ENCODE measurements at regions not wholly inside any gene's neighbourhood (a gene's known extent, or its start where the extent isn't known, plus 50 kb on each side); places are given as distances from the start of the nearest gene placed in this dataset.

GRCh38 chr10:128884033-128884425 is 583.0 kb upstream of the MGMT start:
- TF ChIP-seq KLF13 (CRISPR knock-in tag; IDR thresholded peaks at IDR 0.05) (no peak), TOE1 (CRISPR knock-in tag; IDR thresholded peaks at IDR 0.05) (no peak), MAFK (conservative IDR thresholded peaks at IDR 0.05 in 1 of 2, IDR thresholded peaks at IDR 0.05 in 1 of 2; ENCODE audit: low read length in 2 of 2) (no peak), EP300 (IDR thresholded peaks at IDR 0.05; ENCODE audit: low read depth in 2 of 2, low read length in 2 of 2) (no peak), EP300 (CRISPR knock-in tag; IDR thresholded peaks at IDR 0.05; ENCODE audit: borderline replicate concordance) (no peak), ZFP62 (CRISPR knock-in tag; IDR thresholded peaks at IDR 0.05) (no peak), ELF3 (CRISPR knock-in tag; IDR thresholded peaks at IDR 0.05) (no peak), MIER2 (CRISPR knock-in tag; IDR thresholded peaks at IDR 0.05) (no peak), ZNF781 (CRISPR knock-in tag; IDR thresholded peaks at IDR 0.05; ENCODE audit: borderline replicate concordance, not compliant biosample characterization) (no peak), FOXM1 (CRISPR knock-in tag; IDR thresholded peaks at IDR 0.05) (no peak), ZFP82 (CRISPR knock-in tag; IDR thresholded peaks at IDR 0.05; ENCODE audit: borderline replicate concordance) (no peak), SMARCE1 (IDR thresholded peaks at IDR 0.05; ENCODE audit: borderline replicate concordance) (no peak), ZNF678 (CRISPR knock-in tag; IDR thresholded peaks at IDR 0.05) (no peak), ZNF432 (CRISPR knock-in tag; IDR thresholded peaks at IDR 0.05; ENCODE audit: borderline replicate concordance) (no peak), SP1 (IDR thresholded peaks at IDR 0.05) (no peak), SP1 (CRISPR knock-in tag; IDR thresholded peaks at IDR 0.05) (no peak)
- TF ChIP-seq, protein P1, sequence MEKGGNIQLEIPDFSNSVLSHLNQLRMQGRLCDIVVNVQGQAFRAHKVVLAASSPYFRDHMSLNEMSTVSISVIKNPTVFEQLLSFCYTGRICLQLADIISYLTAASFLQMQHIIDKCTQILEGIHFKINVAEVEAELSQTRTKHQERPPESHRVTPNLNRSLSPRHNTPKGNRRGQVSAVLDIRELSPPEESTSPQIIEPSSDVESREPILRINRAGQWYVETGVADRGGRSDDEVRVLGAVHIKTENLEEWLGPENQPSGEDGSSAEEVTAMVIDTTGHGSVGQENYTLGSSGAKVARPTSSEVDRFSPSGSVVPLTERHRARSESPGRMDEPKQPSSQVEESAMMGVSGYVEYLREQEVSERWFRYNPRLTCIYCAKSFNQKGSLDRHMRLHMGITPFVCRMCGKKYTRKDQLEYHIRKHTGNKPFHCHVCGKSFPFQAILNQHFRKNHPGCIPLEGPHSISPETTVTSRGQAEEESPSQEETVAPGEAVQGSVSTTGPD (CRISPR knock-in tag; IDR thresholded peaks at IDR 0.05) = no peak
- no TSS peak for BruUV-seq (replicated peaks)
- Histone ChIP-seq H3K4me3 (replicated peaks in 1 of 3; ENCODE audit: insufficient read depth in 1 of 3, low read depth in 2 of 3, low read length in 3 of 3) (no peak overlapping the region), H3K9ac (ENCODE audit: insufficient read depth, low read depth, low read length) (no peak overlapping the region), H2AFZ (ENCODE audit: low read length) (no peak overlapping the region), H3K4me2 (ENCODE audit: low read depth, low read length) (no peak overlapping the region), H4K20me1 (ENCODE audit: insufficient read depth, low read length) (no peaks in the 10 kb centered on the region), H3K36me3 (replicated peaks in 1 of 2; ENCODE audit: control insufficient read depth in 1 of 2, insufficient read depth in 2 of 2, low read length in 2 of 2) (no peaks in the 10 kb centered on the region), H3K79me2 (ENCODE audit: insufficient read depth, low read length) (no peaks in the 10 kb centered on the region), H3K9me3 (ENCODE audit: low read length) (no peaks in the 10 kb centered on the region), H3K27me3 (ENCODE audit: control insufficient read depth in 1 of 2, insufficient read depth in 2 of 2, low read length in 2 of 2) (no peaks in the 10 kb centered on the region; a peak in 1 of 5 replicates), H3K27ac (ENCODE audit: extremely low read length, insufficient read depth, low read length) (no peak overlapping the region), H3K4me1 (ENCODE audit: insufficient read depth, low read length) (no peaks in the 10 kb centered on the region)
- 8% methylated on average over 7 of the region's 7 CpGs for WGBS (ENCODE audit: low lambda C conversion rate)
- no peak for DNase-seq (ENCODE audit: low spot score)
- no peak for FAIRE-seq
- ATAC-seq = no peak
- ChIA-PET POLR2A (no interaction called here), CTCF (ENCODE audit: low intra/inter-chr PET ratio, low total read pairs) (no interaction called here)
- intact Hi-C loops (cut with micrococcal nuclease; ENCODE audit: unreplicated experiment) = no loop called here
- in situ Hi-C loops (cut with HindIII; ENCODE audit: extremely low pct_ligation_motif_present, low pct_unique_long_range_greater_than_20kb) = no loop called here

Measured in HepG2 (cell line).